ENCODE measurements at regions not wholly inside any gene's neighbourhood (a gene's known extent, or its start where the extent isn't known, plus 50 kb on each side); places are given as distances from the start of the nearest gene placed in this dataset.

DNA sequence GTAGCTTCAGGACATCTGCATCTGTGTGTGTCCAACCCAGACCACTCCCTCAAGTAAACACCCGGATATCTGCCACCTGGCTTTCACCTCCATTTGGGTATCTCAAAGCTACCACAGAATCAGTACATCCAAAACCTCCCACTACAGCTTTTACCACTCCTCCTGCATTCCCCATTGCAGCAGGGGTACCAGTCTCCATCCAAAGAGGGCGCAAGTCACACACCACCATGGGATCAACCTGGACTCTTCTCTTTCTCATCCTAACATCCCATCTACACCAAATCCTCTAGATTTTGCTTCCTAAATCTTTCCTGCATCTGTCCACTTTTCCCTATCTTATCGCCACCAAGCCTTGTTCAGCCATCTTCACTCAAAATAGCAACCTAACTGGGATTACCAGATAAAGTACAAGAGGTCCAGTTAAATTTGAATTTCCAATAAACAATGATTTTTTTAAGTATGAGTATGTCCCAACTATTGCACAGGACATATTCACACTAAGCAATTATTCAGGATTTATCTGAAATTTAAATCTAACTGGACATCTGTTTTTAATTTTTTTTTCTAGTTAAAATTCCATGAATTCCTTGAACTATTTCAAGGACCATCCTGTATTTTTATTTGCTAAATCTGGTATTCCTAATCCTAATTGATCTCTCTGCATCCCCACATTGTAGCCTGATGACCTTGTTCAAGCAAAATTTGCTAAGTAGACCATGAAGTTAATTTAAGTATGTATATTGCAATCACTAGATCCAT is 164.3 kb upstream of the MLN start:
- H3K27me3 ChIP-seq (ENCODE audit: control insufficient read depth, insufficient read depth, low read length): peaks cover 7% of the 10 kb centered on the region

DNA sequence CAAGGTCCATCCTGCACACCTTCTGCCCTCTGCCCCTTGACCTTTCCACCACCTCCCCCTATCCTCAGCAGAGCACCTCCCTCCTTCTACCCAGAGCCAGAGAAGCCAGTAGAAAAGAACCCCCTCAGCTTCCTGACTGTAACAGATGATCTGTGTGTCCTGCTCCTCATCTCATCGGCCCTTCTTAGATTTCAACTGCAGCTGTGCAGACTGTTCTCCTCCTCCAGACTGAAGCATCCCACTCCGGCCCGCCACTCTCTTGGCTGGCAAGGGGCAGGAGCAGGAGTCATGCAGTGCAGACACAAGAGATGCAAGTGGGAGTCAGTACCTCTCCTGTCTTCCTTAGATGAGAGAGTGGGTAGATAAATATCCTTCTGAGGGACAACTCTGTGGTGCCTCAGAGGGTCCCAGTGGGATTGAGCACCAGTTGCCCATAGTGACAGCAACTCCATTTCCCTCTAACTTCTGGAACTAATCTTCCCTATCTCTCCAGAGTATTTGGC is 163.5 kb upstream of the MLN start:
- Histone ChIP-seq H3K9ac (ENCODE audit: insufficient read depth, low read length) (no peak overlapping the region), H3K36me3 (ENCODE audit: control insufficient read depth, insufficient read depth, low read length) (no peaks in the 10 kb centered on the region), H3K4me2 (ENCODE audit: extremely low read depth, insufficient read depth, low read length) (no peak overlapping the region), H4K20me1 (ENCODE audit: control insufficient read depth, extremely low read depth, insufficient read depth, low read length) (no peaks in the 10 kb centered on the region), H3K27ac (ENCODE audit: insufficient read depth, low read length) (no peak overlapping the region), H3K4me3 (replicated peaks in 1 of 4; ENCODE audit: control extremely low read depth in 1 of 4, insufficient read depth in 1 of 4, low read depth in 3 of 4, low read length in 4 of 4) (no peak overlapping the region), H2AFZ (ENCODE audit: low read length) (no peak overlapping the region), H3K27me3 (ENCODE audit: control insufficient read depth, insufficient read depth, low read length) (peaks cover 7% of the 10 kb centered on the region), H3K9me3 (ENCODE audit: control insufficient read depth, insufficient read depth, low read depth, low read length) (no peaks in the 10 kb centered on the region), H3K4me1 (ENCODE audit: control insufficient read depth, extremely low read depth, insufficient read depth, low read length) (no peaks in the 10 kb centered on the region), H3K79me2 (ENCODE audit: control insufficient read depth, insufficient read depth, low read length) (no peaks in the 10 kb centered on the region)
- TF ChIP-seq, protein P1, sequence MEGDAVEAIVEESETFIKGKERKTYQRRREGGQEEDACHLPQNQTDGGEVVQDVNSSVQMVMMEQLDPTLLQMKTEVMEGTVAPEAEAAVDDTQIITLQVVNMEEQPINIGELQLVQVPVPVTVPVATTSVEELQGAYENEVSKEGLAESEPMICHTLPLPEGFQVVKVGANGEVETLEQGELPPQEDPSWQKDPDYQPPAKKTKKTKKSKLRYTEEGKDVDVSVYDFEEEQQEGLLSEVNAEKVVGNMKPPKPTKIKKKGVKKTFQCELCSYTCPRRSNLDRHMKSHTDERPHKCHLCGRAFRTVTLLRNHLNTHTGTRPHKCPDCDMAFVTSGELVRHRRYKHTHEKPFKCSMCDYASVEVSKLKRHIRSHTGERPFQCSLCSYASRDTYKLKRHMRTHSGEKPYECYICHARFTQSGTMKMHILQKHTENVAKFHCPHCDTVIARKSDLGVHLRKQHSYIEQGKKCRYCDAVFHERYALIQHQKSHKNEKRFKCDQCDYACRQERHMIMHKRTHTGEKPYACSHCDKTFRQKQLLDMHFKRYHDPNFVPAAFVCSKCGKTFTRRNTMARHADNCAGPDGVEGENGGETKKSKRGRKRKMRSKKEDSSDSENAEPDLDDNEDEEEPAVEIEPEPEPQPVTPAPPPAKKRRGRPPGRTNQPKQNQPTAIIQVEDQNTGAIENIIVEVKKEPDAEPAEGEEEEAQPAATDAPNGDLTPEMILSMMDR (conservative IDR thresholded peaks at IDR 0.05 in 1 of 2, IDR thresholded peaks at IDR 0.05 in 1 of 2; ENCODE audit: low read depth in 1 of 2, low read length in 2 of 2): no peak
- TF ChIP-seq EZH2 (IDR thresholded peaks at IDR 0.05; ENCODE audit: low read length, missing control alignments): no peak
- DNase-seq (ENCODE audit: low read depth in 2 of 2): no peak

More for the DNA sequence above, 164.3 kb upstream of the MLN start:
- H4K20me1 ChIP-seq (ENCODE audit: control insufficient read depth, extremely low read depth, insufficient read depth, low read length): no peaks in the 10 kb centered on the region
- no peak overlapping the region for H3K4me3 ChIP-seq (replicated peaks in 1 of 4; ENCODE audit: control extremely low read depth in 1 of 4, insufficient read depth in 1 of 4, low read depth in 3 of 4, low read length in 4 of 4)
- no peak overlapping the region for H3K4me2 ChIP-seq (ENCODE audit: extremely low read depth, insufficient read depth, low read length)
- no peaks in the 10 kb centered on the region for H3K36me3 ChIP-seq (ENCODE audit: control insufficient read depth, insufficient read depth, low read length)
- DNase-seq (ENCODE audit: low read depth in 2 of 2): no peak
- no peaks in the 10 kb centered on the region for H3K9me3 ChIP-seq (ENCODE audit: control insufficient read depth, insufficient read depth, low read depth, low read length)
- no peak overlapping the region for H3K27ac ChIP-seq (ENCODE audit: insufficient read depth, low read length)
- no peak overlapping the region for H3K9ac ChIP-seq (ENCODE audit: insufficient read depth, low read length)
- no peaks in the 10 kb centered on the region for H3K79me2 ChIP-seq (ENCODE audit: control insufficient read depth, insufficient read depth, low read length)
- TF ChIP-seq, protein P1 (conservative IDR thresholded peaks at IDR 0.05 in 1 of 2, IDR thresholded peaks at IDR 0.05 in 1 of 2; ENCODE audit: low read depth in 1 of 2, low read length in 2 of 2): peak in 1 of 2 donors; percentile 21
- no peak for TF ChIP-seq EZH2 (IDR thresholded peaks at IDR 0.05; ENCODE audit: low read length, missing control alignments)
- H2AFZ ChIP-seq (ENCODE audit: low read length): no peak overlapping the region
- H3K4me1 ChIP-seq (ENCODE audit: control insufficient read depth, extremely low read depth, insufficient read depth, low read length): no peaks in the 10 kb centered on the region

DNA sequence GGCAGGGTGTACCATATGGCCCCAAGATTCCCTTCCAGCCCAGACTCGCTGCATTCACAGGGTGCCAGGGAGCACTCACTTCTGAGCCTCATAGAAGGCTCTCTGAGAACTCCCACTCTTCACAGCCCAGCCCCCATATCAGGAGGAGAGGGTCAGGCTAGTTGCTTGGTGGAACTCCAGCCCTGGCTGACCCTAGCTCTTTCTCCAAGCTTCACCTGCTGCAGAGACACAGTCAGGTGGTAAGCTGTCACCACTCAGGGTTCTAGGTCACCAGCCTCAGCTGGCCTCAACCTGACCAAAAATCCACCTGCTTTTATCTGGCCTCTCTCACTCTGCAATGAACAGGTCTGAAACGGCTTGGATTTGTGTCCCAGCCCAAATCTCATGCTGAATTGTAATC is 162.7 kb upstream of the MLN start:
- Histone ChIP-seq H3K4me2 (ENCODE audit: extremely low read depth, insufficient read depth, low read length) (no peak overlapping the region), H3K27ac (ENCODE audit: insufficient read depth, low read length) (no peak overlapping the region), H3K79me2 (ENCODE audit: control insufficient read depth, insufficient read depth, low read length) (no peaks in the 10 kb centered on the region), H3K9me3 (ENCODE audit: control insufficient read depth, insufficient read depth, low read depth, low read length) (no peaks in the 10 kb centered on the region), H3K9ac (ENCODE audit: insufficient read depth, low read length) (no peak overlapping the region), H3K4me3 (replicated peaks in 1 of 4; ENCODE audit: control extremely low read depth in 1 of 4, insufficient read depth in 1 of 4, low read depth in 3 of 4, low read length in 4 of 4) (no peak overlapping the region), H4K20me1 (ENCODE audit: control insufficient read depth, extremely low read depth, insufficient read depth, low read length) (no peaks in the 10 kb centered on the region), H3K27me3 (ENCODE audit: control insufficient read depth, insufficient read depth, low read length) (peaks cover 7% of the 10 kb centered on the region), H2AFZ (ENCODE audit: low read length) (no peak overlapping the region), H3K36me3 (ENCODE audit: control insufficient read depth, insufficient read depth, low read length) (no peaks in the 10 kb centered on the region), H3K4me1 (ENCODE audit: control insufficient read depth, extremely low read depth, insufficient read depth, low read length) (no peaks in the 10 kb centered on the region)
- TF ChIP-seq, protein P1 (conservative IDR thresholded peaks at IDR 0.05 in 1 of 2, IDR thresholded peaks at IDR 0.05 in 1 of 2; ENCODE audit: low read depth in 1 of 2, low read length in 2 of 2): no peak
- no peak for TF ChIP-seq EZH2 (IDR thresholded peaks at IDR 0.05; ENCODE audit: low read length, missing control alignments)
- DNase-seq (ENCODE audit: low read depth in 2 of 2): no peak

All from fibroblast of lung (primary cell).